Stimulated activated CD4-positive, alpha-beta T cell treated with anti-CD3 and anti-CD28 coated beads, TNF-alpha, amount 100 ng/mL, for 1 hour (primary cell): ENCODE measurements at regions not wholly inside any gene's neighbourhood (a gene's known extent, or its start where the extent isn't known, plus 50 kb on each side); places are given as distances from the start of the nearest gene placed in this dataset.

Experiments
- DNase-seq, 3 donors: peaks; one replicate each; pipeline ENCODE4 v3.0.0-alpha.2; 2020; ENCODE audit warnings: low read depth in 3 of 3, low spot score in 1 of 3

DNA sequence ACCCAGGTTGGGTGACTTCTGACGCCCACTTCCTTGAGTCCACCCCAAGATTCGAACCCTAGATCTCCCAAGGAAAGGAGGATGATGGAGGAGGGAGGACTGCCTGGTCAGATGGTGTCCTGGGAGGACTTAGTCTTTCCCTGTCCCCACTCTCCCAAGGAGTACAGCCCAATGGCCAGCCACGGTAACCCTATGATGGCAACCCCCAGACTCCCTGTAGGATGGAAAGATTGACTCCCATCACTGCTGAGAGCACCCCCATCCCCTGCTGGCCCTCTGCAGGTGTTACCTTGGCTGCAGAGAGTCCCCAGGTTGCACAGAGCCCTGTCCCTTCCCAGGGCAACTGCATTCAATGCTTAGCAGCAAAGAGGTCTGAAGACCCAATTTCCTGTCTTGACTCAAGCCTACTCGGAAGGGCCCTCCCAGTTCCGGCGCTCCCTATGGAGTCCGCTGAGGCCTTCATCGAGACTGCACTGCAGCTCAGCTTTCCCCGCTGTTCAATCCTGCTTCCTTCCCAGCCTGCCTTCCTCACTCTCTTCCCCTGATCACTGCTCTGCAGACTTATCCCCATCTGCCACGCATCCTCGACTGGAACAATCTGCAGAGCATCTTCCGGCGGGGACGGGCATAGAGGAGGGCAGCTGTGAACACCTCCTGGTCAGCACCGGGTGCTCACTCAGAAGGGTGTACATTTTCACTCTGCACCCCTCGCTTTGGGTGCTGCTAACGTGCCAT, 50.8 kb upstream of the OCM2 start:
- no peak for DNase-seq

DNA sequence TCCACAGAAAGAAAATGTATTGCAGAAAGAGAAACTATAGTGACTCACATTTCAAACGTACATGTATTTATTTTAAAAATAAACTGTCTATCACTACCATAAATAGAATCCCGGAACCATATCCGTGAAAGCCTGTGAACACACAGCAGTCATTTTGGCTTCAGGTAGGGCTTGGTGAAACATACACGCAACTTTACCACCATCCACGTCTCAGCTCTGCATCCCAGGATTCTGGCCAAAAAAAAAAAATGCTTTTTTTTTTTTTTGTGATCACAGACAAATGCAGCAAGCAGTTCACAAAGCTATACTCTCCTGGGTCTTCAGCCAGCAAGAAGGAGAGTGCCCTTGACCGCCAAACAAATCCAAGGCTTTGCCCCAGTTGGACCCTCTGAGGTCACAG, 56.8 kb upstream of the OCM2 start:
- no peak for DNase-seq

DNA sequence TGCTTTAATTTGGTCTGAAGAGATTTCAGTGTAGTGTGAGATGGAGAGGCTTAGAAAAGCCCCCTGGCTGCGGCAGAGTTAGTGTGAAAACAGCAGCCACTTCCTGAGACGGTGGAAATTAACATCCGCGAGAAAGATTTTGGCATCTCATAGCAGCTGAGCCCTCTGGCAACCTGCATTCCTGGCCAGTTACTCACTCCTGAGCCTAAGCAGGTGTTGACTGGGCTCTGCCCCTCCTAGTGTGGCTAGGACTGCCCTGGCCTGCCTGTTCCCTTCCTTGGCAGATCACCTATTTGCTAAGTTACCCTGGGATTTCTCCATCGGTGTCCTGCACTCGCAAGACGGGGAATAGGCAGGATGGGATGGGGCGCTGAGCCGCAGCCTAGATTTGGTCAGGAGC, 57.6 kb upstream of the LMTK2 start:
- no peak for DNase-seq

DNA sequence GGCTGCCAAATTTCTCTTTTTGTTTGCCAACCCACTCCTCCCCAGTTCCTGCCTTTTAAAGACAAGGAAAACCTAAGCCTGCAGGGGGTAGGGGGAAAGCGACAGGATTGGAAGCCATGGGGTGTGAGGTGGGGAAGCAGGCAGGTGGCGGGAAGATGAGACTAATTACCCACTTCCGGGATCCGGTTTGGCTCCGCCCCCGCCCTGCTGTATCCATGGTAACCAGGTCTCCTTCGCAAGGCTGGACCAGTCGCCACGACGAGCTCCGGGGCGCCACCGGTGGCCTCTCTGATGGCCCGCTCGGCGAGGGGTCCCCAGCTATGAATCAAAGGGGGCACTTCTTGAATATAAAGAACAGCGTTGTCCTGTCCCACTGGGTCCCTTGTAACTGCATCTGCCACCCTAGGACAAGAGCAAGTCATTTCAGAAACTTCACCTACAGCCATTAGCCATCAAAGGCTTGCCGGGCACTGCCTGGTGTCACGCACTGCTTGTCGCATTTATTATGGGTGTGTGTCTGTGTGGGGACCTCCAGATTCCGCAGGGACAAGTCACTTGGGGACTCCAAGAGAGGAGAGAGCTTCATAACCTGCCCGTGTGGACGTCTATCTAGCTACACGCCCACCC, 55.4 kb upstream of the LMTK2 start:
- peak in 2 of 3 donors; percentile 13 to 41 for DNase-seq

DNA sequence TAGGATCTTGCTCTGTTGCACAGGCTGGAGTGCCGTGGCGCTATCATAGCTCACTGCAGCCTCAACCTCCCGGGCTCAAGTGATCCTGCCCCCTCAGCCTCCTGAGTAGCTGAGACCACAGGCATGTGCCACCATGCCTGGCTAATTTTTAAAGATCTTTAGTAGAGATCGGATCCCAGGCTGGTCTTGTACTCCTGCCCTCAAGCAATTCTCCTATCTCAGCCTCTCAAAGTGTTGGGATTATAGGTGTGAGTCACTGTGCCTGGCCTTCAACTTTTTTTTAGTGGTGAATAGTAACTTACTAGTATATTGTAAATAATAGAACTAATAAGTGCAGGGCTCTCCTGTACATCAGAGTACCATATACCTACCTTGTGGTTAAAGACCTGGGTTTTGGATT, 52.1 kb upstream of the LMTK2 start:
- no peak for DNase-seq

DNA sequence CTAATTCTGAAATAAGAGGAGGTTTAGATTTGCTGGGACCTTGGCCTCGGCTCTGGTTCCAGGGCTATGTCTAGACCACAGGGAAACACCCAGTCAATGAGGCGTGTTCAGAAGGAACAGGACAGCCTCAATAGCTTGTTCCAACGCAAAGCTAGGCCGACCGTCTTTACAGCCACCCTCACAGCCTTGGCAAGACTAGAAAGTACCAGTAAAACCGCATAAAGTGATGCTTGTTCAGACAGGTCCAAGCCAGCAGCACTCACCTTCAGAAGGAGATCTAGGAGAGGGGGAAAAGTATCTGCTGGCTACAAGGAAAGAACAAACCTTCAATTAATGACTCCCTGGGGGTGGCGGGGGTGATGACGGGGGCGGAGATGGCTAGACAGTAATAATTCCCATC, 50.1 kb upstream of the LMTK2 start:
- DNase-seq = no peak
